Stimulated activated CD4-positive, alpha-beta T cell treated with anti-CD3 and anti-CD28 coated beads, TNF-alpha, amount 100 ng/mL, for 1 hour (primary cell): ENCODE measurements at regions not wholly inside any gene's neighbourhood (a gene's known extent, or its start where the extent isn't known, plus 50 kb on each side); places are given as distances from the start of the nearest gene placed in this dataset.
"Not testable (repeated sequence)": the region's sequence is repeated elsewhere in the genome, so short reads cannot be mapped to it uniquely, and the experiment has no call there.

Experiments
- DNase-seq, 3 donors: peaks; one replicate each; pipeline ENCODE4 v3.0.0-alpha.2; 2020; ENCODE audit warnings: low read depth in 3 of 3, low spot score in 1 of 3

DNA sequence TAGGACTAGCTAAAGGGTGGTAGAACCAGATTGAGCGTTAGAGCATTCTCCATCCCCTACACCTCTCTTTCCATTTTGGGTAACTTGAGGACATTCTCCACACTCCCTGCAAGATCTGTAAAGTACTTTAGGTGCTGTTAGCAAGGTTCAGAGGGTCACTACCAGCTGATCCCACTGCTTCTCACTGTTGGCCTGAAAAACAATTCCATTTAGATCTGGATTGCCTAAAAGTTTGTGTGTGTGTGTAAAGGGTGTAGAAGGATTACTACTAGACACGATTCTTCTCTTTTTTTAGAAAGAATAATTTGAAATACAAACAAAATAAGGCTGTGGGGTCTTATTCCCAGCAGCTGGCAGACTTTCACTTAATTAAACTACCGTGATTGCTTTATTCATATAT, 95.1 kb upstream of the TMEM178A start:
- DNase-seq = no peak

DNA sequence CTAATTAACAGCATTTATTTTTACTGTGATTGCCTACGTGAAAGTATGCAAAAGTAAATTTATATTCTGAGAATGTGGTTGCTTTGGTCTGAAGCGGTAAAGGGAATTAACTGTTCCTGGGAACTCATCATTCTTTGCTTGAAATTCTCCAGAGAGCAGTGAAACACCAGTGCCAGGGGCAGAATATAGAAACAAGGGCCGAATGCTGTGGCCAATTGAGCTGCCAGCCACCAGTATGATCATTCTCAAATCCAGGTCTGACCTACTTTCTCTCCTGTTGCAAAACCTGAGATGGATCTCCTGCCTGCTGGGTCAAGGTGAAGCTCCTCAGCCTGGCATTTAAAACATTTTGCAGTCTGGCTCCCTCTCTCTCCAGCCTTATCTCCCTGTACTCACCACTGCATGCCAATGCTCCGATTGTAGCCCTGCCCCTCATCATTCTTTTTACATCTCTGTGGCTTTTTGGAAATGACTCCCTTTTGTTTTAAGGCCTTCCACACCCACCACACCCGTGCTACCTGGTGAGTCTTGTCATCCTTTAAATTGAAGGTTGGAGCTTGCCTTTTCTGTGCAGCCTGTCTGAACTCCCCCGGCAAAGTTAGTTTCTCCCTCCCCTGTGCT, 94.5 kb upstream of the TMEM178A start:
- no peak for DNase-seq

DNA sequence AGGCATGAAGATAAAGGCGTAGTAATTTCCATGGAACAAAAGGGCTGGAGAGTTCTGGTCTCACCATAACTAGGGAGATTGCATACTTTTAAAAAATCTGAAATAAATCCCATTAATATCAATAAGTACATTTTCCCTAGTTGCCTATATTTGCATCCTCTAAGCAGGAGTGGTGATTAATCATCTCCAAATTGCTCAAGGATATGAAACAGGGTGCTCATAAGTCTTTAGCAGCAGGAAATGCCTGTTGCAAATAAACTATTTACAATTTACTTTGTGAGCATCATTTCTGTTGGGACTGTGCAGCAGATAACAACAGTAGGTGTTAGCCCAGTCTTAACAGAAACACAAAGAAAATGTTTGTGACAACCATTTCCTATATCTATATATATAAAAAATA, 92.4 kb upstream of the TMEM178A start:
- DNase-seq = no peak

DNA sequence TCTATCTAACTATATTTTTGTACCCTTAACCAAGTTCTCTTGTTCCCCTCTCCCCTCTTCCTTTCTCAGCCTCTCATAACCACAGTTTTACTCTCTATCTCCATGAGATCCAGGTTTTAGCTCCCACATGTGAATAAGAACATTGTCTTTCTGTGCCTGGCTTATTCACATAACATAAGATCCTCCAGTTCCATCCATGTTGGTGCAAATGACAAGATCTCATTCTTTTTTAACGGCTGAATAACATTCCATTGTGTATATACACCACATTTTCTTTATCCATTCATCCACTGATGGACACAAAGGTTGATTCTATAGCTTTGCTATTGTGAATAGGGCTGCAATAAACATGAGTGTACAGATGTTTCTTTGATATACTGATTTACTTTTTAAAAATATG, 83.9 kb upstream of the TMEM178A start:
- DNase-seq = no peak

DNA sequence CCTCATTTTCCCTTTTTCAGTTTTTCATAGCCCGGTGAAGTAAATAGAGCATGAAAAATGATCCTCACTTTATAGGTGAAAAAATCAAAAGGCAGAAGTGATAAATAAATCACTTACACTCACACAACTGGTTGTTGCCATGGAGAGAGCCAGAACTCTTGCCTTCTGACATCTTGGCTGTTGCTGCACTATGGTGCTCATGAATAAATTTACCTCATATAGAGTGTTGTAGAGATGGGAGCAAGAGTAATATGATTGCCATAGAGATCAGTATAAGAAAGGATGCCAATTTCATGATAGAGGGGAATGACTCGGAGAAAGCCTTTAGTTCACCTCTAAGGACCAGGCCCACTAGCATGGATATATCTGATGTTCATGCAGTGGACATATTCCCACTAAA, 82.5 kb upstream of the TMEM178A start:
- no peak for DNase-seq

DNA sequence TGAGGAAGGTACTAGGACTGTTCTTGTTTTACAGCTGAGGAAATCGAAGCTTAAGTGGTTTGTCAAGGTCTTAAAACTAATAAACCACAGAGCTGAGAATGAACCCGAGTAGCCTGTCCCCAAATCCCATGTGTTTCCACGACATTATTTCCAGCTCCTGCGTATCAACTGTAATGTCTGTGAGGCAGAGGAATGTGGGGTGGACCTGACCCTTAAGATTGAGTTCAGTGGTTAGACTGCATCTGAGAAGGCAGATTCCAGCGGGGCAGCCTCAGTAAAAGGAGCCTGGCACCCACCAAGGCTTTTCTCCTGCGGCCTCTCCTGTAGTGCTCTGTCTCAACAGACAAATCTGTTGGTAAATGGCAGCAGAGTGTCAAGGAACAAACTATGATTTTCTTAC, 81.9 kb upstream of the TMEM178A start:
- DNase-seq = no peak

DNA sequence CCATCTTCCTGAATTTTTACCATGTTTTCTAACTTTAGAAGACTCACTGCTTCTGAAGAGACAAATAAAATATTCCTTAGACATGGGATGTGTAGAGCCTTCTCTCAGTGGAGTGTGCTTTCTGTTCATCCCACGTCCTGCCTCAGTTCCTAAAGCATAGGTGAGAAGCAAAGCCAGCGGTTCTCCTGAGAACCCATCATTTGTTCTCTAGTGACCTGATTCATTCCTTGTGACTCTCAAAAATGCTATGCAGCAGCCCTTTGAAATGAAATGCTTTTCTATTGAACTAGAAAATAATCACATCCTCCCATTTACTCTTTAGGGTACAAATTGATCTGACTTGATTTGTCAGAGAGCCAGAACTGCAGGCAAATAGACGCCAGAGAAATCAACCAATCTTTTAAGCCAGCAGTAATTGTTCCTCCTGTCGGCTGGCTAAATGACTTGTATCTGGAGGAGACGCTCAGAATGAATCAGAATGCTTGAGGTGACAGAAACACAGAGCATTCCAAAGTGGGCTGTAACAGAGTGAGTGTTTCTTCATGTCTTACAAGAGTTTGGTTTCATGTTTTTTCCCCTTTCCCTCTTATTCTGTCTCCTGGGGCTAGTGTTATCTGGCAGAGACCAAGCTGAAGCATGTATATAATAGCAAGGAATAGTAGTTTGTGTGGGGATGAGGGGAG, 81.3 kb upstream of the TMEM178A start:
- DNase-seq = no peak

DNA sequence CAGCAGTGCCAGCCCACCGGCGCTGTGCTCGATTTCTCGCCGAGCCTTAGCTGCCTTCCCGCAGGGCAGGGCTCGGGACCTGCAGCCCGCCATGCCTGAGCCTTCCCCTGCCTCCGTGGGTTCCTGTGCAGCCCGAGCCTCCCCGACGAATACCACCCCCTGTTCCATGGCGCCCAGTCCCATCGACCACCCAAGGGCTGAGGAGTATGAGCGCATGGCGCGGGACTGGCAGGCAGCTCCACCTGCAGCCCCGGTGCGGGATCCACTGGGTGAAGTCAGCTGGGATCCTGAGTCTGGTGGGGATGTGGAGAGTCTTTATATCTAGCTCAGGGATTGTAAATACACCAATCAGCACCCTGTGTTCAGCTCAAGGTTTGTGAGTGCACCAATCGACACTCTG, 80.2 kb upstream of the TMEM178A start:
- DNase-seq = not testable (repeated sequence)

DNA sequence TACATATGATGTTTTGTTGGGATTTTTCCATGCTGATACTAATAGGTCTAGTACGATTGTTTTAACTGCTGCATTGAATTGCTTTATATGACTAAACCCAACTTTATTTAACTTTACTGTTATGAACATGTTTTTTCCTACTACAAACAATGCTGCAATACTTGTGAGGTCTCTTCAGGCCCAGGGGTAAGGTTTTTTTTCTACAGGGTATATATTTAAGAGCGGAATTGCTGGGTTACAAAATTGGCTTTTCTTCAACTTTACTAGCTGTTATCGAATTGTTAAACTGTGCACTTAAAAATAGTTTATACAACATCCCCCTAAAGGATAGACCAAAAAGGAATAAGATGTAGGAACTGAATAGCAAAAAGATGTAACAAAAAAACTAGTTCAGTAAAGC, 78.5 kb upstream of the TMEM178A start:
- DNase-seq = no peak

DNA sequence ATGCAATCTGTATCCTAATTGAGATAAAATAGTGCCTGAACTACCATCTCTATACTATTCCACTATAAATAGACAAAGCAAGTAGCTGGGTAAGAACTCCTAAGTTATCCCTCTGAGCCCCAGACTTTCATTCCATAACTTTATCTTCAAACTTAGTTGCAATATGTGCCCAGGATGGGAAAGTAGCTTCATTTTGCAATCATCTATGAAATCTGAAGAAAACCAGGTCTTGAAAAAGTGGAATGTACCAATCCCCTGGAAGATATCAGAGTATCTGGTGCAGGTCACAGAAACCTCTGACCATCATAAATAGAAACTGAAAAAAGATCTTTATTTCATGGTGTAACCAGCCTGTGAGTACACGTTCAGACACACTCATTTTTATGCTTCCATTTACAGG, 78.1 kb upstream of the TMEM178A start:
- no peak for DNase-seq

DNA sequence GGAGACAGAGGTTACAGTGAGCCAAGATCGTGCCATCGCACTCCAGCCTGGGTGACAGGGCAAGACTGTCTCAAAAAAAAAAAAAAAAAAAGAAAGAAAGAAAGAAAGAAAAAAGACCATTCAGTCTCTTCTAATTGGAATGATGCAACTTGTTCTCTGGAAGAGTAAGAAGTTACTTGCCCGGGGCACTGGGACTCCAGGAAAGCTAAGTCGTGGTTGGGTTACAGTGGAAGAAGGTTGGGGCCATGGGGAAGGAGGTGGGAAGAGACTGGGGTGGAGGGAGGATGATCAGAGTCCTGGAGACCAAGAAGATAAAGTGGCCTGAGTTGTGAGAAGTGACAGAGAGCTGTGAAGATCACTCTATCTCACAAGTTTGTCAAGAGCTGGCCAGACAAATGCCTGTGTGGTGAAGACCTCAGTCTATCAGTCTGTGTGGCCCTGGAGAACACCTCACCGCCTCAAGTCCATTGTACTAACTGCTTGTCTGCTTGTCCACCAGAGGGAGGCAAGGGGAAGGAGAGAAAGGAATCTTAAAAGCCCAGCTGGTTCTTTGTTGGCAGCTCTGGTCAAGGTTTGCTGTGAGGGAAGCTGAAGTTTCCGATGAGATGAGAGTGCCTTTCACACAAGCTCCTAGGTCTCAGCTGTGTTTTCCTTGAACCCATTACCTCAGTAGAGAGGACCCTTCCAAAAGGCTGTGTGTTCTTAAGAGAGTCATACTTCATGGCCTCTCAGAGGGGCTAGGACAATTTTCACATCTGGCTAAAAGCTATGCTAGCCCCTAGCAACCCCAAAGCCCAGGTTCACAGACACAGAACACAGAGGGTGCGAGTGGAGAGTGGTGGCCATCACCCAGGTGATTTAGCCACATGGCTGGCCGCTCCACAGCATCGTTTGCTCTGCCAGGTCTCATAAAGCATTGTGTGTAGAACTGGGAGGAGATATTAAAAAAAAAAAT, 72.0 kb upstream of the TMEM178A start:
- DNase-seq = no peak

DNA sequence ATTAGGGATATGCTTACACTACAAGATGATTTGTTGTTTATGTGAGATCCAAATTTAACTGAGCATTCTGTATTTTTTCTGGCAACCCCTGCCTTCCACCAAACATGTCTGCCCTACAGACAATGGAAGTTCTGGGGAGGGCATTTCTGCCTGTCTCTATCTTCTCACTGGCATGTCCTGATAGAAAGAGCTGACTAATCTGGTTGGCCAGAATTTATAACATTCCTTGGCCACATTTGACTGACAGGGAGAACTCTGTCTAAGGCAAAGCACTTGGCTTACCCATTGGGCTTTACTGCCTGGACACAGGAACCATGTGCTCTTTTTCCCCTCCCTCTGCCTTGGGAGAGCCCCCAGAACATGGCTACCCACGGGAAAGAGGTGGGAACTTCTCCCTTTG, 70.6 kb upstream of the TMEM178A start:
- DNase-seq = no peak

DNA sequence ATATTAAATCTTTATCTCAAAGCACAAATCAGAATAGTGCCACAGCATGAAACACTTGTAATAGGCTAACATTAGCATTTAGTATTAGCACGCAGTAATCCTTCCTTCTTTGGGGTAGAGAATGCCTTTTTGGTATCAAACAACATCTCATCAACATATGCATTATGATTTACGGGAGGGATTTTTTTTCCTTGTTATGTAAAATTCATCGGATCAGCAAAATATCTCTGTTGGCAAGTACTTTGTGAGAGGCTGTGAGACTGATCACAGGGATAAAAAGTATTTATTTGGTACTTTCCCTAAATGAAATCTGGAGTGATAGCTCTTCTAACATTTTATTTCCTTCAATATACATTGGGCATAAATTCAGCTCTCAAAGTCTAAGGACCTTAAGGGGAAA, 68.4 kb upstream of the TMEM178A start:
- no peak for DNase-seq

DNA sequence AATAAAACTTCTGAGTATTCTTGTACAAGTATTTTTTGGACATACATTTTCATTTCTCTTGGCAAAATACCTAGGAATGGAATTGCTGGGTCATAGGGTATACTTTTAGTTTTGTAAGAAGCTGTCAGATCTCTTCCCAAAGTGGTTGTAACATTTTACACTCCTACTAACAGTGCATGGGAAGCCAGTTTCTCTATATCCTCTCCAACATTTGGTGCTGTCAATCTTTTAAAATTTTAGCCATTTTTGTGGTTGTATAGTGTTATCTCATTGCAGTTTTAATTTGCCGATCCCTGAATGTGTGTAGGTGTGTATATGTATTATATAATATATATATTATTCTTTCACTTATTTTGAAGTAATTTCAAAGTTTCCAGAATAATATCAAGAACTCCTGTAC, 63.1 kb upstream of the TMEM178A start:
- DNase-seq = no peak

DNA sequence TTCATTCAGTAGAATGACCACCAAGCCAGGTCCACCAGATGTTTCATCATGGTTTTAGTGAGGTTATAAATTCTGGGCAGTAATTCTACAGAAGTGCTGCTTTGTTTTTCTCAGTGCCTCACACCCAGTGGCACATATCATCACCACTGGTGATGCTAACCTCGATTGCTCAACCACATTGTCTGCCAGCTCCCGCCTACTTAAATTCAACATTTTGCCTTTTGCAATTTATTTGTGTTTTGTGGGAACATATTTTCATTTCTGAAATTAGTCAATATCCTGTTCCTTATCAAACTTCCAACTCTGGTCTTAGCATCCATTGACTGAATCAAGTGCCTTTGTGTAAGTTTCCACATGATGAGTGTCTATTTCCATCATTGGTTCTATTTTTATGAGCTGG, 62.3 kb upstream of the TMEM178A start:
- DNase-seq = no peak

DNA sequence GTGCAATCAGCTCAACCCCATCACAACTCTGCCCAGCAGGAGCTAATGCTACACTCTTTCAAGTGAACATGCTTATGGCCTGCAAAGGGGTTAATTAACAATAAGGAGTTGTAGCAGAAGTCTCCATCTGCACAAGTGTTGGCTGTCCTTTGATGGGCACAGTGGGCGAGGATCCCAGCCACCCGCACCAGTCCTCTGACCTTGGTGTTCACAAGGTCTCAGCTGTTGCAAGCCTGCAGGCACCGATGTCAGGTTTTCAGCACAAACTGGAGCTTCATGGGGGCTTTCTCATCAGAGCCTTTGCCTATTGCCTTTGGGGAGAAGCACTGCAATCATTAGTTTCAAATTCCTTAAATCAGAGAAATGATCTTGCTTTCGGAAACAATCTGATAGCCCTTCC, 60.9 kb upstream of the TMEM178A start:
- DNase-seq = no peak

DNA sequence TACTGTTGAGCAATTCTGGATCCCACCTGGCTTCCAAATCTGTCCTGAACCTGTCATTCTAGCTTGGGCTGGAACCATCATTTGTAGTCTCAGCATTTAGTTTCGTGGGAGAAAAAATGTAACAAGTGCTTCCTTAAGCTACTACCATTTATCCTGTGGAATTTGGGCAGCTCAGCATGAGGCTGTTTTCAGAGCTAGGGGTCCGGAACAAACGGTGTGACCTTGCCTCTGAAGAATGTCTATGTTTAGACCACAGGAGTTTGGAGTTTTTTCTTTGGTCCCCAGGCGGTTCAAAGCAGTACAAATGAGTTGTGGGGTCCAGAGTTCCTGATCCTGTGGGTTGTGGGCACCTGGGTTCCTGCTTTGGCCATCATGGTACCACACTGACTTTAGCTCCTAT, 59.1 kb upstream of the TMEM178A start:
- DNase-seq = no peak

DNA sequence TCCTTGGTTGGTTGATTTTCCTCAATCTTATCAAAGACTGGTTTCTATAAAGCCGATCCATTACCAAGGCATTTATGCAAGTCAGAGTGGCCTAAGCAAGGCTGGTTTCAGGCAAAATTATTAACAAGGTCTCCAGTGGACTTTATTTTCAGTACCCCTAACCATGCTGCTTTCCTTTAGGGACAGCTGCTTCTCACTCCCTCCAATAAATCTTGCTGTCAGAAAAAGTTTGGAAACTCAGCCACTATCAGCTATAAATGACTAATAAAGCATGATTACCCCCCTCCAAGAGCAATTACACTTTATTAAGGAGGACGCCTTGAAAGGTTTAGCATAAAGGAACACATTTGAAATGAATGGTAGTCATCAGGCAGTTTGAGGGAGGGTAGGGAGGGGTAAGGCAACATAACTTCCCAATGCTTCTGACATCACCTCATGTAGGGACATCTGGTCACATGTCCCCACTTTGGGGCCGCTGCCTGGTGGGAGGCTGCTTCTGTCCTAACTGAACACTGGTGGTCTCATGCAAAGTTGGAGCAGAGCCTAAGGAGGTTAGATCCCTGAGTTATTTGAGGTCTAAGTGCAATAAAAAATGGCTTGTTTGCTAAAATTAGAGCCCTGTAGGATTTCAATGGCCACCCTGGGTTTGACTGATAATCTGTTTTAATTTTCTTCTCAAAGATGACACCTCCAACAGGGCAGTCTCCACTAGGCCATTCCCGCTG, 58.0 kb upstream of the TMEM178A start:
- no peak for DNase-seq

DNA sequence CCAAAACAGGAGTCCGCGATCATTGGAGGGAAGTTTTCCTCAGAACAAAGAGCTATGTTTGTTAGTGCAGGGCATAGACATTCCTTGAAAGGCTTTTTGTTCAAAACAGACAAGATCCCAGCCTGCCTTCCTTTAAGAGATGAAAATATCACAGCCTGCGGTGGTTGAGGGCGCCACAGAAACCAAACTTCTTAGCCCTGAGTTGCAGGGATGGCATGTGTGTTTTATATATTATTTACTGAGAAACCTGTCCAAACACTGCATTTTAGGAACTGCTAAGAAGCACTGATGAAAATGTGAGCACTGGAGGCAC, 57.5 kb upstream of the TMEM178A start:
- no peak for DNase-seq

DNA sequence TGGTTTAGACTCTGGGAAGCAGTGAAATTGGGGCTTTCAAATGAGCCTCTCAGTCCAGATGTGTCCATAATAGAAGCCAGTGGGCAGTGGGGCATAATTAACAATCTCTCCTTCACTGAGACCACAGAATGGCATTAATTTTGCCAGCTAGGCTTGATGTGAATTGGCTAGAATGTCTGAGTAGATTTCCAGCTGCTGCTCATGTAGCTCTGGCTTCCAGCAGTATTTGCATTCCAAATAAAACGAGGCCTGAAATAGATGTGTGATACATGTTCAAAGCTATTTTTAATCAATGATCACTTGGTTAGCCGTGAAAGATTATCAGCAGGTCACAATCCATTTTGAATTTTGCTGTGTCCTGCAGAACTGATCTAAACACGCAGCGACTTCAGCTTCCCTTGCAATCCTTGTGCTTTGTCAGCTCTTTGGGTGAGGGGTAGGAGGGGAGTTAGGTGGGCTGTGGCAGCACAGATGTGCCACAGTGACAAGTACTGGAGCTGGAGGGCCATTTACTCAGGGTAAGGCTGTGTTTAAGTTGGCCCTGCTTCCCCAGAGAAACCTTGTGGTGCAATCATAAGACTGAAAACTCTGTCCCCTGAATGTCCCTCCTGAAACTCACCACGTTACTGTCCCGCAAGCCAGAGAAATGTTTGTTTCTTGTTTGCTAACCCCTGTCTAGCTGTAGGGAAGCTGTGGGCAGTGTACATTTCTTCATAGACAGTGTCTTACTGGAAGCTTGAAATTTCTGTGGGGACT, 56.9 kb upstream of the TMEM178A start:
- no peak for DNase-seq

DNA sequence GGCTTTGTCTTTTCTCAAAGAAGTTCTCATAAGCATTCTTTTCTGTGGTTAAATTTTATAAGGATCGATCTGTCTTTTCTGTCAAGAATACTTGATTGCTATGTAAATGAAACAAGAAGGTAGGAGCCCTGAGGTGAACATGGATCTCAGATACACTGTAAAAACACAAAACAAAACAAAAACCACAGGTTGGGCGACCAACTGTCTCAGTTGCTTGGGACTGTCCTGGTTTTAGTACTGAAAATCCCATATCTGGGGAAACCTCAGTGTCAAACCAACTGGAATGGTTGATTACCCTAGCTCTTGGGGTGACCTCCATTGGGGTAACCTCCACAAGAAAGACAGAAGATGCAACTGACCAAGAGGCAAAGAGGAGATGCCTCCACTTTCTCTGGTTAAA, 55.8 kb upstream of the TMEM178A start:
- DNase-seq = no peak
